HG03097 (cell line): ENCODE measurements at regions not wholly inside any gene's neighbourhood (a gene's known extent, or its start where the extent isn't known, plus 50 kb on each side); places are given as distances from the start of the nearest gene placed in this dataset.

Source experiments
- ATAC-seq: cut with Tn5 transposase; IDR thresholded peaks from one replicate; pipeline ENCODE4 v1.9.1; 2021; ENCODE audit not compliant: unreplicated experiment, low FRiP score

DNA sequence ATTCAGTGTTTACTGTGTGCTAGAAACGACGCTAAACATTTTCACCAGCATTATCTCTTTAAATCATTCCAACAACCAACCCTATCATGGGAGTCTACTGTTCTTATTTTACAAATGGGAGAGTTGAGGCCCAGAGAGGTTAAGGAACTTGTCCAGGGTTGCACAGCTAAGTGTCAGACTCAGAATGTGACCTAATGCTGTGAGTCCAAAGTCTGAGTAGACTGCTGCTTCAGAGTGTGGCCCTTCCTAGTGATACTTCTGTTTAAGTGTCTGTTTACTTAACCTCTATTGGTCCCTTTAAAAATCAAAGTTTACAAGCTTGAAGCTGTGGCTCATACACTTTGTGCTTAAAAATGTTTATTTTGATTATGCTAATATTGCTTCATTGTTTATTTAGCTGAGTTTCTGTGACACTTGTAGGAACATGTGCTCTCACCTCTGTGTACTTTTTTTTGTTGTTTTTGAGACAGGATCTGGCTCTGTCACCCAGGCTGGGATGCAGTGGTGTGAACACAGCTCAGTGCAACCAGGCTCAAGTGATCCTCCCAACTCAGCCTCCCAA lies 84.4 kb upstream of the SYPL1 start:
- no peak for ATAC-seq

DNA sequence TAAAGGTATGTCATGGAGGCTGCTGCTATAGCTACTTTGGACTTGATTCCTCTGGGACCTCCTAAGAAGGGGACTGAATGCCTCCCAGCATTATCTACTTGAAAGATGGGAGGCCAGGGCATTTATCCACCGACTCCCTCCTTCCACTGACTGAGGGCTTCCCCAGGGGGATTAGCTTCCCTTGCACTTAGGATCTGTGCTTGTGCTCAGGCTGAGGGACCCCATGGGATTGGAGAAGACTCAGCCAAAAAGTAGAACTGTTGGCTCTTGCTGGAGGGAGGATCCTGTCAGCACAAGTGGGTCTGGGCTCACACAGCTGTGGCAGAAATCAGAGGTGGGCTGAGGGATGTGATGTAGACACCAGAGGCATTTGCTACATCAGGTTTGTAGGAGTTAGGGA lies 81.5 kb upstream of the SYPL1 start:
- ATAC-seq: no peak

DNA sequence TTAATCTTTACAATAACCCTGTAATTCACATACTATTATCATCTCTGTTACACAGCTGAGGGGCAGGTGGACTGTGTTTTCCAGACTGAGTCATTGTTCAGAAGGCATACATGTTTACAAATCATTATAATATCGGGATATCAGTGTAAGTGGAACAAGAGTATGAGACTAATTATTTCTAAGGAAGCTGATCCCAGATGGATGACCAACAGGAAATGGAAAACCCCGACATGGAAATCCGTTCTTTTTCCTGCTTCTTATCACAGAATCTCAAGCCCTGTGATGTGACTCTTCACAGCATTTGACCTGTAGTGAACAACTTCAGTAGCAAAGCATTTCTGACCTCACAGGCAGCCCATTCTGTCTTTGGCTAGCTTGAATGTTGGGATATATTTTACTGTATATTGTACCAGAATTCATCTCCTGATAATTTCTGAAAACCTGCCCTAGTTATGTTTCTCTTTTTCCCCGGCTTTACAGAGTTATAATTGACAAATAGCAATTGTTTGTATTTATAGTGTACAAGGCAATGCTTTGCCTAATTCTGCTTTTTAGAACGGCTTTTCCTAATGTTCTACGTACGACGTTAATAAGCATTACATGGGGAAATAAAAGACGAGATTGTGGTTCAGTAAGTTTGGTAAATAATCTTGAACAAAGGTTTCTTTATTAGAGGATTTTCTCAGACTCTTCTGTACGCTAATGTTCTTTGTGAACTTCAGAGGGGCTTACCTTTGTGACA lies 78.6 kb upstream of the SYPL1 start:
- ATAC-seq: no peak

DNA sequence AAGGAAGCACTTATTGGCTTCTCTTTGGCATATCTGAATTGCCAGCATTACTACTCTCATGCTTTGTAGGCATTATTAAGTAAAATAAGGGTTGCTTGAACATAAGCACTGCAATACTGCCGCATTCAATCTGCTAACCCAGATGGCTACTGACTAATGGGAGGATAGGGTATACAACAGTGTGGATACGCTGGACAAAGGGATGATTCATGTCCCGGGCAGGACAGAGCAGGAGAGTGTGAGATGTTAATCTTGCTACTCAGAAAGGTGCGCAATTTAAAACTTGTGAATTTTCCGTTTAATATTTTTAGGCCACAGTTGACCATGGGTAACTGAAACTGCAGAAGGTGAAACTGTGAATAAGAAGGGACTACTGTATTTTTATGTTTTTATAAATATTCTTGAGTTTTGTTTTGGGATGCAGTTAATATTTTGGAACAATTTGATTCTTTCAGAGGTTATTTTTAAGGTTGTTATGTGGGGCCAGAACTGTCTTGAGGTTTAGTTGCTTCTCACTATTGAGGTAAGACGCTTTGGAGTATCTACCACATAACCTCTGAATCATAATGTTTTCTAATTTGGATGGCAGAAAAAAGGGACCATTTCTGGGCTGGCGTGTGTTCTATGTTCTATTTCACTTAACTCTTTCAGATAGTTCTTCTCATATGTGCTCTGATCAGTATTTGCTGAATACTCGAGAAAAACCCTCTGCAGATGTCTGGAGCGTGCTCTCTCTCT lies 75.7 kb upstream of the SYPL1 start:
- ATAC-seq: no peak

DNA sequence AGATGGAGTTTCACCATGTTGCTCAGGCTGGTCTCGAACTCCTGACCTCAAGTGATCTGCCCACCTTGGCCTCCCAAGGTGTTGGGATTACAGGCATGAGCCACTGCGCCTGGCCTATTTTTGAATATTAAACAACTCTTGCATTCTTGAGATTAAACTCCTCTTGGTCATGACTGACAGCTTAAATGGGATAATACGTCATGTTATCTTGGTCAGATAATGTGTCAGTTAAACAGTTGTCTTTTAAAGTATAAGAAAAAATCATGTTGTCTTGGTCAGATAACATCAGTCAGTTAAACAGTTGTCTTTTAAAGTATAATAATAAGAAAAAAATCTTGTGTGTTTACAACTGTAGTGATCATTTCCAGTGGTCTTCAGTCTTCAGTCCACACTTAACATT lies 73.6 kb upstream of the SYPL1 start:
- ATAC-seq: no peak

DNA sequence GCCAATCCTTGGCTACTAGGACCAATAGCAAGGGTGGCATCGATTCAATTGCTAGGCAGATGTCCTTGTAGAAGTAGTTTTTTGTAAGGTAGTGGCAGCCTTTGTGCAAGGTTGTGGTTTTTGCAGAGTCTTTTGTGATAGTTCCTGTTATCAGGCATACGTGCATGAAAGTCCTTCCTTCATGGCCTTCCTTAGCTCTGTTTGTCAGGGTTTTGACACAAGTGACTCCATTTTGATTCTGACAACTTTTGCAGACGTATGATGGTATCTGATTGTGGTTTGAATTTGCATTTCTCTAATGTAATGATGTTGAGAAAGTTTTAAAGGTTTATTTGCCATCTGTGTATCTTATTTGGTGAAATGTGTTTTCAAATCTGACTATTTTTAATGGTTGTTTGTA lies 71.8 kb upstream of the SYPL1 start:
- ATAC-seq: no peak

DNA sequence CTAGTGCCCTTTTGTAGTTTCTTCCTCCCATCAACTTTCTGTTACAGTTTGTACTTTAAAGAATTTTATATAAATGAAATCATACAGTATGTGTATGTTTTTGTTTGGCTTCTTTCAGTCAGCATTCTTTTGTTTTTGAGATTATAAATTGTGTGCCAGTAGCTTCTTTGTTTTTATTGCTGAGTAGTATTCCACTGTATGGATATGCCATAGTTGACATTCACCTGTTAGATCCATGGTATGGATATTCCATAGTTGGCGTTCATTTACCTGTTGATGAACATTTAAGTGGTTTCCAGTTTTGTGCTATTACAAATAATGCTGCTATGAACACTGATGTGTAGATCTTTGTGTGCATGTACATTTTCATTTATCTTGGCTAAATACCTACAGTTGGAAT lies 70.8 kb upstream of the SYPL1 start:
- ATAC-seq: no peak

DNA sequence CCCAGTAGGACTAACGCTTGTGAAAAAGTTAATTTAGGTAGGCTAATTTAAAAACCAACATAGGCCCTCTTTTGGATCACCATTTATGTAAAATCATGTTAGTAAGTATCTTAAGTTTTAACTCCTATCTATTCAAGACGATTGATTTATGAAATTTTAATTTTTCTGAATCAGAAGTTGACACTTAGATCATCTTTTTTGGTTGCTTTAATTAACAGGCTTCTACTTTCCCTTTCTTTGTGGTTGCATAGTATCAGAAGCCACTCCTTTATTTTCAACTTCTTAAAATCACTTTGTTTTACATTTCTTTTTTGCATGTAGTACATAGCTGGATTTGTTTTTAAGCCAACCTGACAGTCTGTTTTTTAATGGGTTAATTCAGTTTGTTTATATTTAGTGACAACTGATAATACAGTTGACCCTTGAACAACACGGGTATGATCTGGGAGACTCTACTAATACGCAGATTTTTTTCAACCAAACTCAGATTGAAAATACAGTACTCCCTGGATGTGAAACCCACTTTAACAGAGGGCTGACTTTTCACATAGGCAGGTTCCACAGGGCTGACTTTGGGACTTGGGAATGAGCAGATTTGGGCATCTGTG lies 69.7 kb upstream of the SYPL1 start:
- no peak for ATAC-seq

DNA sequence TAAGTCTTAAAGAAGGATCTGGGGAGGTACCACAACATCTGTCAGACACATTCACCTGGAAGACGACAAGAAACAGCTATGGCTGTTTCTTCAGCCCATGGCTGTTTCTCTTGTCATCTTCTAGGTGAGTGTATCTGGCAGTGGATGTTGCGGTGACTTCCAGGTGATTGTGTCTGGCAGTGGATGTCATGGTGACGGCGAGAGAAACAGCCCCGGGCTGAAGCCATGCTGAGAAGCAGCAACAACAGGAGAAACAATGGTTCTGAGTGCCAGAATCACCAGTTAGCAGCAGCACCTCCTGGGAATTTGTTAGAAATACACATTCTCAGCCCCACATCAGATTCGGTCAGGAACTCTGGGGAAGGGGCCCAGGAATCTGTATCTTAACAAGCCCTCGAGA lies 68.6 kb upstream of the SYPL1 start:
- no peak for ATAC-seq

DNA sequence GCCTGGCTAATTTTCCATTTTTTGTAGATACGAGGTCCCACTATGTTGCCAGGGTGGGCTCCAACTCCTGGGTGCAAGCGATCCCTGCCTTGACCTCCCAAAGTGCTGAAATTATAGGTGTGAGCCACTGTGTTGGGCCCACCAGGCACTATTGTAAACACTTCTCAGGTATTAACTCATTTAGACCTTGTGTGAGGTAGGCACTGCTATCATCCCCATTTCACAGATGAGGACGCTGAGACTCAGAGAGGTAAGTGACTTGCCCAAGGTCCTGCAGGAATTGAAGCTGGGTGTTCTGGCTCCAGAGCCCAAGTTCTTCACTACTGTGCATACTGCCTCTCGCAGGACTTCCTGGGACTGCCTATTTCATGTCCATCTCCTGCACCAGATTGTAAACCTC lies 67.1 kb upstream of the SYPL1 start:
- ATAC-seq: no peak

DNA sequence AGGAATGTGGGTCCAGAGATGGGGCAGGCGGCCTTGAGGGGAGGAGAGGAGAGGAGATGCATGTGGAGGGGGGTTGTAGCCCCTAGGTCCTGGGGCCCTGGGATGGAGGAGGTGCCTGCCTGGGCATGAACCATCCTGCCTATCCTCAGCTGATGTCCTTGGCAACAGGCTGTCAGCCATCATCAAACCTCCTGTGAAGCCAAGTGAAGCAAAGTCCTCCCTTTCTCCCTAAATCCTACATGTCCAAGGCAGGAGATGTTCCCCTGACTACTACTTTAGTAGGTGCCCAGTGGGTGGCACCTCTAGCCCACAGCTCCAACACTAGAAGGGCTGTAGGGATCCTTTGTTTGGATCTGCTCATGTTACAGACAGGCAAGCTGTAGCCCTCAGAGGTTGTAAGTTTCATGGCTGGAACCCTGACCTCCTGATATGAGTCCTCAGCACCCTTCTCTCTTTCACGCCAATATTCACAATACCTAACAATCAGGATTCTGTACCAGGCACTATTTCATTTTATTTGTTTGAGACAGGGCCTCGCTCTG lies 66.6 kb upstream of the SYPL1 start:
- no peak for ATAC-seq

DNA sequence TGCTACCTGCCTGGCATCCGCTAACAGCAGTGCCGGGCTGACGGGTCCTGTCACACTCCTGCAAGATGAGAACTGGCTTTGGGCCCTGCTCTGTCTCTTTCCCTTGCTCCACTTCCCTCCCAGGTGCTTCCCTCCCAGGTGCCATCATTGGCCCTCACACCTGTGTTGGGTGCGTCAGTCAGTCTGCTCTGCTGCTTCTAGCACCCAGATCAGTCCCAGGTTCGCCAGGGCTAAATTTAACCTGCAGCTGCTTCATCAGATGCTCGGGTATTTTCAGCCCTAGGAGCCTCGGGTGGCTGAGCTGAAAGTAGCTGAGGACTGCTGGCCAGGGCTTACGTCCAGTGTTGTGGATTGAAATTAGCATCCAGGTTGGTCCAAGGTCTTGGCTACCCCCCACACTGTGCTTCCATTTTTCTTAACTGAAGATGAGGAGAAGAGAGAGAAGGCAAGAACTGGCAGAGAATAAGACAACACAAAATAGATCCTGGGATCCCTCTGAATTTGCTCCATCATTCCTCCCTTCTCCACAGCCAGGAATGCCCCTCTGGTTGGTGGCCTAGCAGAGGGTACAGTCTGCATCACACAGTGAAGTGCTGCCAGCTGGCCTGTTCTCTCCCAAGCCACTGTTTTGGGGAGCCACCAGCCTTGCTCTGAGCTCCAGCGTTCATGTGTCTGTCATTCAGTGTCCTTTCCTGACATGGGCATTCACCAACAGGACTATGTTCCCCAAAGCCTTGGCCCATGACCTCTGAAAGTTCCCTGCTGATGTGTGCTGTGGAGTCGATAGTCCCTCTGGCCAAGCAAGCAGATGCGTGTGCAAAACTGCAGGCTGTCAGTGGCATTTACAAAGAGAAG lies 65.9 kb upstream of the SYPL1 start:
- no peak for ATAC-seq

DNA sequence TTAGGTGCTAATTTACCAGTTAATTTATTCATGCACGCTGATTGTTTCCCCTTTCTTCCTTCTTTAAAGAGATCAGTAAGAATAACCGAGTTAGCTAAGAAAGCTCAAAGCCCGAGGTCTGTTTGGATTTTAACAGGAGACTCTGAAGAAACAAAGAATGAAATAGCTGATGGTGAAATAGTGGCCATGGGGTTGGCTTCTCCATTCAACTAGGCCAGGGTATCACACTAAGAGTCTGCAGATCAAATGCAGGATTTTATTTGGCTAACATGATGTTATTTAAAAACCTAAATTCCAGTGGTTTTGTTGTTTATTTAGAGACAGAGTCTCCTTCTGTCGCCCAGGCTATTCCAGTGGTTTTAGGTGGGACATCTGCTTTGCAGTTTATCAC lies 65.2 kb upstream of the SYPL1 start:
- ATAC-seq: no peak

DNA sequence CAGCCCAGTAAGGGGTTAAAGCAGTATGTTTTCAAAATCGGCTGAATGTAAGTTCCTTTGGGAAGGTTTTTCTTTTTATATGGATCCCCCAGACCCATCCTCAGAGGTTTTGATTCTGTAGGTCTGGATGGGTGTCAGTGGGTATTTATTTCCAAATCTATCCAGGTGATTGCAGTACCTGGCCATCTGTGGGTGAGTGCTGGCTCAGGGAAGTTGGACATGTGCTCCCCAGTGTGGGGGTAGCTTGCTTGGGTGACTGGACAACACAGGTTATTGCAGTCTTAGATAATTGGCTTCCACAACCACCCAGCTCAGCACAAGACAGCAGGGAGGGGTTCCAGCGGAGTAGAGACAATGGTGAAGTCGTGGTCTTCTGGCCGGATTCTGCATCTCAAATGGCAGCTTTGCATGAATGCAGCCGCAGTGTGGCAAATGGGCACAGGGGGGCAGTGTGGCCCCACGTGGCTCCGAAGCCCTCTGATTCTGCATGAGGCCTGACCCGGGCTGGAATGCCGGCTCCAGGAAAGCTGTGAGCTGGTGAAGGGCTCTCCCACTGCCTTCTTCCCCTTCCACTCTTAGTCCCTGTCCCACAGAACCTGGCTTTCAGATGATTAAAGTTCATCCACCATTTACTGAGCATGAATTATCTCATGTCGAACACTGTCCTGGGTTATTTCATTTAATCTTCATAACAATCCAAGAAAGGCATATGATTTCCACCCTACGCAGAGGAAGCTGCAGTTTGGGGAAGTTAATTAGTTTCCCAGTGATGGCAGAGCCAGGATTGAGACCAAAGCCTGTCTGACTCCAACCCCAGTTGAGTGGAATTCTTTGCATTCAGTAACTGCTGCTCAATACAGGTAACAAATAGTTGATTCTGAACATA lies 64.5 kb upstream of the SYPL1 start:
- ATAC-seq: peak; percentile 68

DNA sequence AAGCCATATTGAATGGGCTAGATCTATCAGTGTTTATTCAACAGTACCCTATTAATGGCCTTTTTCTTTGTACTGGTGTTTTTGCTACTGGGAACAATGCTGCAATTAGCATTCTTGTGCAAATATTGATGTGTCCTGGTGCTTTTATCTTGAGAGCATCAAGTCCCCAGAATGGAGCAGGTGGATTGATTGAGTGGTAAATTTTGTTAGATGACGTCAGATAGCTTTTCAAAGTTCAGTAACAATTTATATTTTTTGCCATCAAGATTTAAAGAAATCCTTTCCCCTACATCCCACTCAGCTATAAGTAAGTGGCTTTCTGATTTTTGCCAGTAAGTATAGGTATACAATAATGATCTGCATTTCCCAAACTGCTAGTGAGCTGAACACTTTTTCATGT lies 63.4 kb upstream of the SYPL1 start:
- ATAC-seq: no peak

DNA sequence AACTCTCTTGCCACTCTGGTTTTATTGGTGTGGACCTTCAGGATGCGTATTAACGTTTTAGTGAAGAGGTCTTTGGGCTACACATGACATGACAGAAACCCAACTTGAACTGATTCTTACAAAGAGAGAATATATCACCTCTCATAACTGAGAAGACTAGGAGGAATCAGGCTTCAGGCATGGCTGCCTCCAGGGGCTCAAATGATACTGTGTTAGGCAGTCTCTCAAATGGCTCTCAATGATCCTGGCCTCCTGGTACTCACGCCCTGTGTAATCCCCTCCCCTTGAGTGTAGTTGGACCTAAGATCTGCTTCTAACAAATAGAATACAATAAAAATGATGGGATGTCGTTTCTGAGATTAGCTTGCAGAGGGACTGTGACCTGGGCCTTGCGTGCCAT lies 58.5 kb upstream of the SYPL1 start:
- no peak for ATAC-seq

DNA sequence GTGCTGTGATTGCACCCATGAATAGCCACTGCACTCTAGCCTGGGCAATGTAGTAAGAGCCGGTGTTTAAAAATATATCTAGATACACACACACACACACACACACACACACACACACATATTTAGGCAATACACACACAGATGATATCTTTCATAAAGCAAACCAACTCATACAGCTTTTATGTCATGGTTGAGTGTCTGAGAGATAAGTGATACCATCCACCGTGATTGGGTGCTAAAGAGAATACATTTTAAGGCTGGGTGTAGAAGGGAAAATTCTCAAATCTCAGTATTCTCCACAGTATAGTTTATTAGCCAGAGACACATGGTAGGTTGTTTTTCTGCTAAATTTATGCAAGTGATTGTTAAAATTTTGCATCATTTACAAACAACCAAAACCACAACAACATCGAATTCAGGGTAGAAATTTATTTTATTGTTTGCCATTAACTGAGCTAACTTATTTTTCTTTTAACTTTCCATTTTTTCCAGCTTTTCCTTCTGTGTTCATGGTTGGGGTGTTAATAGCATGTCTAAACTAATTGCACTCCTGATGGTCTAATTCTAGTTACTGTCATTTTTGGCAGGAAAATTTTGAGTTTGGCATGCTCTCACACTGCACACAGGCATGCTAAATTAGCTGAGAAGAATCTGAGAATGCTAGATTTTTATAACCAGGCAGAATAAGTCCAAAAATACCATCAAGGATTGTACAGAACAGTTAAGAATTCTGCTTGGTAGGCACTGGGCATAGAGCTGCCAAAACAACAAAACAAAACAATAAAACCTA lies 57.9 kb upstream of the SYPL1 start:
- ATAC-seq: no peak

DNA sequence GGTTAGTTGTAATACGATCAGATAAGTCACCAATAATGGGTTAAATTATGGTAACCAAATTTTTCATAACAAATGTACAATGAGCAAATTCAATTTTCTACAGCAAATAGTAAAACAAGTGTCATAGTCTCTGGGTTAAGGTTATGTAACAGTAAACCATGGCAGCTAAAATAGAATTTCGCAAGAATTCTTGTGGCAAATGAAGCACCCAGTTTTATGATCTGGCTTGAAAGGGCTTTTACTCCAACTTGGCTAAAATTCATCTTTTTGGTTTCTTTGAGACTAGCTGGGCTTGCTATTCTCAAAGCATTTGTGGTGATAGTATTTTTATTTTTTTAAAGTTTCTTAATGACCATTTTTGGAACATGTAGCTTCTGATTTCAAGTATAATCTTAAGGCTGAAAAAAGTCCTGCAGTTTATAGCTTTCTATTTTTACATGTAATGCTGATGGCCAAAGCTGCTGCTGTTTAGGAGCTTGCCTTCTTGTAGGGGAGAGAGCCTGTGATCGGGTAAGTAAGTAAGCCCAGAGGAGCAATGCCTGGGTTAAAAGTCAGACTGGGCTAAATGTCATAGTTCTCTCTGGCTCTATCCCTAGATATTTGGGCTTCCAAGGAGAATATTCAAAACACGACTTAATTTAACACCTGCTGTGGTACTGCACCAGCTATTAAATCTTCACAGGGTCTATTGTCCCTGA lies 55.5 kb upstream of the SYPL1 start:
- no peak for ATAC-seq
